ENCODE measurements at regions not wholly inside any gene's neighbourhood (a gene's known extent, or its start where the extent isn't known, plus 50 kb on each side); places are given as distances from the start of the nearest gene placed in this dataset.
"Not testable (repeated sequence)": the region's sequence is repeated elsewhere in the genome, so short reads cannot be mapped to it uniquely, and the experiment has no call there.

DNA sequence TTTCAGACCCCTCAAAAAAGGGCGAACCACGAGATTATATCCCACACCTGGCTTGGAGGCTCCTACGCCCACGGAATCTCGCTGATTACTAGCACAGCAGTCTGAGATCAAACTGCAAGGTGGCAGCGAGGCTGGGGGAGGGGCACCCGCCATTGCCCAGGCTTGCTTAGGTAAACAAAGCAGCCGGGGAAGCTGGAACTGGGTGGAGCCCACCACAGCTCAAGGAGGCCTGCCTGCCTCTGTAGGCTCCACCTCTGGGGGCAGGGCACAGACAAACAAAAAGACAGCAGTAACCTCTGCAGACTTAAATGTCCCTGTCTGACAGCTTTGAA is 1136.6 kb downstream of the FSCB start:
- not testable (repeated sequence) for DNase-seq

- no peak for DNase-seq
Observed at GRCh38 chr14:43369710-43370564, 1137.1 kb downstream of the FSCB start.

- no peak for DNase-seq
Observed at GRCh38 chr14:43362586-43362985, 1144.5 kb downstream of the FSCB start.

- no peak for DNase-seq
Observed at GRCh38 chr14:43361751-43362150, 1145.3 kb downstream of the FSCB start.

DNA sequence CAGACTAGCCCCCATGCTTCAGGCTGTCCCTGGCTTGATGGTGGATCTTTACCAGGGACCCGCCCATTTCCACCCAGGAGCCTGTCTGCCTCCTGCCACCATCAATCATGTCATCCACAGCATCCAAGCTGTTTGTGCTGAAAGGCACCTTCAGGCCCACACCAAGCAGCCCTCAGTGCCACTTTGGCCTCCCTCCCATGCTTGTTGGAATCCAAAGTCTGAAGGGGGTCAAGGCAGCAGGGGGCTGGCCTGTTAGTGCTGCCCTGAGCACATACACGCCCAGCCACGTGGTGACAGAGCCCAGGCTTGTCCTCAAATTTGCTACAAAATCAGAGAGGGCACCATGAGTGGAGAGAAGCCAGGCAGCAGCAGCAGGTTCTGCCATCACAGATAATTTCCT is 1146.8 kb downstream of the FSCB start:
- no peak for DNase-seq

- no peak for DNase-seq
Observed at GRCh38 chr14:43359317-43359716, 1147.8 kb downstream of the FSCB start.

DNA sequence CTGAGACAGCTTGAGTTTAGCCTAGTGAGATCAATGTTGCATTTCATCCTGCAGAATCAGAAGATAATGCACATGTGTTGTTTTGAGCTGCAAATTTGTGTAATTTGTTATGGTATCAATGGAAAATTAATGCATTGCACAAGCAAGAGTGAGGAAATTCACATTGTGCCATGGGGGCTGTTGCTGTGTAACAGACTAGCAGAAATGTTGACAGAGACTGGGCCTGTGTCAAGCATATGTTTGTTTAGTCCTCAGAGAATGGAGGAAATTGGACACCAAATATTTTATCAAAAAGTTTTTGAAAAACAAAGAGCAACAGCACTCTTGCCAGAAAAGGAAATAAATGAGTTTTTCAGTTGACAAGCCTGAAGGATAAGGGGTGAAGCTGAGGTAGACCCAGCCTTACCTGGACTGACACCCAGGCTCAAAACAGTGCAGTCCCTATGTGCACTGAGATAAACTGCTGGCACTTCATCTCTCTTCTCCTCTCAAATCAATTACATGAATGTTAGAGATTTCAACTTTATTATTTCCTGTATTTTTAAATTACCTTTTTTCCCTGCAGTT is 1150.0 kb downstream of the FSCB start:
- no peak for DNase-seq

DNA sequence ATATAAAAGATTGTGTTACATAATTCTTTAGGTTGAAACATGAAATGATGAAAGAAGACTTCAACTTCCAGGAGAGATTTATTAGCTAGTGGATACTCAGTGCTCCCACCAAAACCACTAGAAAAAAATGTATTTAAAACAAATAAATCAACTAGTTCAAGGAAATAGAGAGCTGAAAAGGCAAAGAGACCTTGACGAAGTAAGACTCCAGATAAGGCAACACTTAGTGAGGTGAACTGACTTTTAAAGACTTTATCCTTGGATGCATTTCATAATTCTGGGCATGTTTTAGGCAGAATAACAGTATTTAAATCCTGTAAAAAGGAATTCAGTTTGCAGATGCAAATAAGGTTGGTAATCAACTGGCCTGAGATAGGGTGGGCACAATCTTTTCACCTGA is 1150.7 kb downstream of the FSCB start:
- no peak for DNase-seq

GRCh38 chr14:43341921-43342320 is 1165.2 kb downstream of the FSCB start:
- no peak for DNase-seq

GRCh38 chr14:43338713-43339112 is 1168.4 kb downstream of the FSCB start:
- DNase-seq, result no peak

DNA sequence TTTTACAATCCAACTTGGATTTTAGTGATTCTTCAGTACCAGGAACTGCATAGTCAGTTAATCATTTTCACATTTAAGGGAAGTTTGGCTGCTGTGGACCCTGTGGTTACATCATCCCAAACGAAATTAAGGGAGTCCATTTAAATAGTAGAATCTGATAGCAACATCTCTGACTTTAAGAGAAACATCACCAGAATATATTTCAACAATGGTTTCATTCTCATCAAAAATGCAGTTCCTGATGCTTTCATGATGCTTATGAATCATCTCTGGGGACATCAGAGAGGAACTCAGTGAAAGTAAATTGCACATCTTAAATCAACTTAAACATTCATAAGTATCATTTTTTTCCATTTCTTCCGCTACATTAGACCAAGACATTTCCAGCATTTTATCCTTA is 1170.7 kb downstream of the FSCB start:
- peak; percentile 2 for DNase-seq

- DNase-seq, result not testable (repeated sequence)
Observed at GRCh38 chr14:43326501-43327407, 1180.3 kb downstream of the FSCB start.

DNA sequence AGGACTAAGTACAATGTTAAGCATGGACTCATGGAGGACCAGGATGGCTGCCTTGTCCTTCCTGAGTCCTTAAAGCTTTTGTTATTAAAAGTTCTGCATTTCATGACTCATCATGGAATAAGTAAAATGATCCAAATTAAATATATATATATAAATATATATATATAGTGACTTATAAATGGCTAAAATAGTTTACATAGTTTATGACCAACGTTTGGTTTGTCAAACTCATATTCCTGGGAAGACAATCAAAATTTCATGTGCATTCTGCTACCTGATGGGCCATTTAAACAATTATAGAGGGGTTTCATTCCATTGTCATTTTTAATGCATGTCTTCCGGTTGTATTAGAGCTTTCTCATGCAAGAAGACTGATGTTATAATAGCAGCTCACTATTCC is 1190.7 kb downstream of the FSCB start:
- DNase-seq, result no peak

GRCh38 chr14:43313719-43314118 is 1193.4 kb downstream of the FSCB start:
- no peak for DNase-seq

- no peak for DNase-seq
Observed at GRCh38 chr14:43308421-43309110, 1198.5 kb downstream of the FSCB start.

DNA sequence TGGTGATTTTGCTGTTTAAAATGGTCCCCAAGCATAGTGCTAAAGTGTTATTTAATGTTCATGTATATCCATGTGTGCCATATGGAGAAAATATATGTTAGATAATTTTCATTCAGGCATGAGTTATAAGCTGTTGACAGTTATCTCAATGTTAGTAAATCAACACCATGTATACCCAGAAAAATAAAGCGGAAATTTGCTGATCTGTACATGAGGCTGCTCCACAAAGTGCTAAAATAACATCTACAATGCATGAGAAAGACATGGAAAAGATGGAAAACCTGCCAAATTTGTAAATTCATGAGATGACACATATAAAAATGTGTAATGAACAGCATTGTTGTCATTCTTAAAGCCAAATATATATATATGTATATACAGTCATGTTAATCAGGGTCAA is 1199.2 kb downstream of the FSCB start:
- no peak for DNase-seq

DNA sequence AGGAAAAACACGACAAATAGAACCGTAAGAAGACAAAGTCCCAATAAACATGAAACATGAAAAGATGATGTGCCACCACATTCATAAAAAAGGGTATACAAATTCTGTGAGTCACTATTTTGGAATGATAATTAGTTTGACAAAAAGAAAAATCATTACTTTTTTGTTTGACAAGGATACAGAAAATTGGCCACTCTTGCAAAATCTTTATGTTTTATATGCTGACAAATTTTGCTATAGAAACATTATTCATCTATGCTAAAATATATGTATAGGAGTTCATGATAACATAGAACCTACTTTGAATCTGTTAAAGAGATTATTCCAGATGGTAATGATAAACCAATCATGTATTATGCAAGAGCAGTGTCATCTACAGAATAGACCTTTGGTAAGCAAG is 1201.0 kb downstream of the FSCB start:
- DNase-seq, result no peak

DNA sequence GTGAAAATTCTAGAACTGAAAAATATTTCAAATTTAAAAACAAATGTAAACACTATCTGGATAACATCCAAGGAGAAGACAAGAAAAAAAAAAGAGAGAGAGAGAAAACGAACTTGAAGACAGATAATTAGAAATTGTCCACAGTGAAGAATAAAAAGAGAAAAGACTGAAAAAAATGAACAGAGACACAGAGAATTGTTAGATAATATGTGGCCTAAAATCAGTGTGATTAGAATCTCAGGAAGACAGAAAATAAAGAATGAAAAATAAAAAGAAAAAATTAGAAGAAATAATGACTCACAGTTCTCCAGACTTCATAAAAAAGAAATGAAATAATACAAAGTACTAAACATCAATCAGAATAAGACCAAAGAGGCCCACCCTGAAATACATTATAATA is 1209.3 kb downstream of the FSCB start:
- no peak for DNase-seq

DNA sequence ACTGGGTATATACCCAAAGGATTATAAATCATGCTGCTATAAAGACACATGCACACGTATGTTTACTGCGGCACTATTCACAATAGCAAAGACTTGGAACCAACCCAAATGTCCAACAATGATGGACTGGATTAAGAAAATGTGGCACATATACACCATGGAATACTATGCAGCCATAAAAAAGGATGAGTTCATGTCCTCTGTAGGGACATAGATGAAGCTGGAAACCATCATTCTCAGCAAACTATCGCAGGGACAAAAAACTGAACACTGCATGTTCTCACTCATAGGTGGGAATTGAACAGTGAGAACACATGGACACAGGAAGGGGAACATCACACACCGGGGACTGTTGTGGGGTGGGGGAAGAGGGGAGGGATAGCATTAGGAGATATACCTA is 1211.0 kb downstream of the FSCB start:
- DNase-seq, result not testable (repeated sequence)

DNA sequence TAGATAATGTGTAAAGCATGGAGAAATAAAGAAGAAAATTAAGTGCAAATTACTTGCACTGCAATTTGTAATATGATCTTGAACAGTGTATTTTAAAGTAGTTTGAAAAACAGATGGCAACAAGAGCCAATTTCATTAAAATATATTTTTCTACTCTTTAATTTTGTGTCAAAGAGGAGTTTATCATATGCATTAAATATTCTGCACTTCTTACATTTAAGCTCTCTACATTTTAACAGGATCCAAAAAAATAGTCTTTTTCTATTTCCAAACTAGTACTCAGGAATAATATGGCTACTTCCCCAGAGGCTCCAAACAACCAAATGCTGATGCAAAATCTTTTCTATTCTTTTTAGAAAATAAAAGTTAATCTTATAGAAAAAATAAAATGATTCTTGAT is 1221.5 kb downstream of the FSCB start:
- DNase-seq, result no peak

DNA sequence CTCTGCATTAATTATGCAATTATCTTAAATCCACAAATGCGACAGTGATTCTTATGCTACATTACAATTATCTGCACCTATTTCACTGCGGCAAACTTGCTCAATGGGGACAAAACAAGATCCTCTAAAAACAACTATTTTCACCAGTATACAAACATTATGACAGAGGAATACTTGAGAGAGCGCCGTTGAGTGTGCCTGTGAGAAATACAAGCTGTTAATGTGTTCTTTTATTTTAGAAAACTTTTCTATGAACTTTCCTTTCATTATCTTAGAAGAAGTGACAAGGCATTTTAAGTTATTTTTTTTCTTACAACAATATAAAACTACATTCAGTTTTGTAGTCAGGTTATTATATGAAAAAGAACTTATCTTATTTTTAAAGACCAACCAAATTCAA is 1247.0 kb downstream of the FSCB start:
- no peak for DNase-seq

- no peak for DNase-seq
Observed at GRCh38 chr14:43258396-43258795, 1248.7 kb downstream of the FSCB start.

GRCh38 chr14:43256996-43257395 is 1250.1 kb downstream of the FSCB start:
- not testable (repeated sequence) for DNase-seq
